ENCODE measurements at regions not wholly inside any gene's neighbourhood (a gene's known extent, or its start where the extent isn't known, plus 50 kb on each side); places are given as distances from the start of the nearest gene placed in this dataset.
A peak's percentile ranks its signal among the peaks of the same experiment; 100 is the strongest.

DNA sequence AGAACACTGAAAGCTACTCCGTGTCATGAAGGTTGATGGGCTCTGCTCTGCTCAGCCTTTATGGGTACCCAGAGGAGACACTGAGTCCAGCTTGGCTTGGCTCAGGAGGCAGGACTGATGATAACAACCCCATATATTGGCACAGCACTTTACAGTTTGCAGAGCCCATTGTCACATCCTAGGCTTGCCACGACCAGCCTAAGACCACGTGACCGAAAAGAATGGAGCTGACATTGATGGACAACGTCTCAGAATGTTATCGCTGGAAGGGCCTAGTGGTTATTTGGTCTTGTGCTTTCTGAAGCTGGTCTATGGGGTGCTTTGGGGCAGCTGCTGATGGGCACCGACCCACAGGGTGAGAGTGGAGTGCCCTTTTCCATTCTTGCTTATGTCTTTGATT is 72.9 kb upstream of the RUNX3 start:
- DNase-seq: no peak
- ATAC-seq: no peak

DNA sequence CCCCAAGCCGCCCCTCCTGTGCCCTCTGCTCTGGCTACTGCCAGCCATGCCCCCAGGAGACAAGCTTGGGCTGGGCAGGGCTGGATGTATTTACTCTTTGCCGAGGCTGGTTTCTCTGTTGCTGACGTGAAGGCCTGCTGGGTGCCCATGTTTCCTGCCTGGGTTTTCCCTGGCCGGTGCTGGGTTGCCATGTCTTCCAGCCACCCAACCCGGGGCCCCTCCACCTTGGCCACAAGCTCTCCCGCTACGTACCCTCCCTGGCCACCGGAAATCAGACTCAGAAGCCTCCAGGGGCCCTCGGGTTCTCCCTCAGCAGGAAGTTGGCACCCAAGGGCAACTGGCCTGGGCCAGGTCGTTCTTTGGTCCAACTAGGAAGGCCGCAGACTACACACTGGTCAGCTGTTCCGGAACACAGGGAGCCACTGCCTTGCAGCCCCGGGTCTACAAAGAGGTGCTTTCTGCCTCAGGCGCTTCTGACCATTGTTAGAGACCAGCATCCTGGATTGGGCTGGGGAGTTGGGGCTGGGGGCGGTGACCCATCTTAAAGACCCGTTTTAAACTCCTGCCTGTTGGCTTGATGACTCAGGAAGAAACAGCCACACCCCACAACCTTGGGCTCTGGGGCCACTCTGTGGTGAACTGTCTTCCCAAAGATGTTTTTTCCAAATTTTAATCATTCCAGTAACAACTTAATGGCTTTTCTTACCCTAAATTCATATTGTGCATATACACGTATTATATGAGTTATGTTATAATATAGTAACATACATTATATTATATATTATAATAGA is 71.2 kb upstream of the RUNX3 start:
- peak; percentile 3 for ATAC-seq
- peak; percentile 70 for DNase-seq

- ATAC-seq (no peak), DNase-seq (no peak)
Observed at GRCh38 chr1:24999906-25000305, 69.8 kb upstream of the RUNX3 start.

DNA sequence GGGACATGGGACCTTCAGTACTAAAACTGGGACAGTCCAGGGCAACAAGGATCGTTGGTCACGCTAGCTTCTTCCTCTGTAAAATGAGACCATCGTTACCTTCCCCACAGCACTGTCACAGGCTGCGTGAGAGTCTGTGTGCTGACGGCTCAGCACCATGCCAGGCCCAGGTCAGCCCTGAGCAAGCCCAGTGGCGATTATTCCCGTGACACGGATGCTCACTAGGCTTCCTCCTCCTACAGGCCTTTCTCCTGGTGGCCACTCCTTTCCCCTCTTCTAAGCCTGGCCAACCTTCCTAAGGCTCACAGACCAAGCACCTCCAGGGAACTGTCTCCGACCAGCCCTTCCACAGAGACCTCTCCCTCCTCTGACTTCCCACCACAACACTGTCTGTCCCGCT is 69.3 kb upstream of the RUNX3 start:
- DNase-seq (no peak), ATAC-seq (no peak)

GRCh38 chr1:24998563-24999245 is 68.6 kb upstream of the RUNX3 start:
- ATAC-seq (no peak), DNase-seq (no peak)

- DNase-seq: peak; percentile 86
- ATAC-seq: peak; percentile 79
Observed at GRCh38 chr1:24996983-24997893, 67.2 kb upstream of the RUNX3 start.

GRCh38 chr1:24996456-24996855 is 66.4 kb upstream of the RUNX3 start:
- ATAC-seq (no peak), DNase-seq (no peak)

DNA sequence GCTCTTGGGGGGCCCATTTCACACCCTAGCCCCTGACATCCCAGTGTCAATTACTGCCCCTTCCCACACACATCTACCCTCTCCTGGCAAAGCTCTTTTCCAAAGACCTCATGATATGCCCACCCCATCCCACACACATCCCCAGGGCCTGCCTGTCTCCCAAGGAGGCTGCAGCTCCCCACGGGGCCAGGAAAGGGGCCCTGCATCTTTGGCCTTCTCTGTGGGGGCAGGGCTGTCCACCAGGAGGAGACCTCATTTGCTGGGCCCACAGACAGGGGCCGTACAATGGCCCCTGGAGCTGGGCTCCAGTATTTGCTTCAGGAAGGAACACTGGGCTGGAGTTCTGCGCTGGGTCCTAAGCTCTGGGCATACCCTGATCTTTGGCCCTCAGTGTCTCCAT is 65.6 kb upstream of the RUNX3 start:
- ATAC-seq (no peak), DNase-seq (no peak)

- ATAC-seq (no peak), DNase-seq (no peak)
Observed at GRCh38 chr1:24995140-24995539, 65.1 kb upstream of the RUNX3 start.

- ATAC-seq (no peak), DNase-seq (no peak)
Observed at GRCh38 chr1:24993871-24994580, 64.0 kb upstream of the RUNX3 start.

GRCh38 chr1:24992761-24993211 is 62.7 kb upstream of the RUNX3 start:
- DNase-seq (no peak), ATAC-seq (no peak)

- ATAC-seq (no peak), DNase-seq (no peak)
Observed at GRCh38 chr1:24992124-24992760, 62.2 kb upstream of the RUNX3 start.

- ATAC-seq (peak; percentile 51), DNase-seq (peak; percentile 57)
Observed at GRCh38 chr1:24991697-24992096, 61.6 kb upstream of the RUNX3 start.

GRCh38 chr1:24990779-24991641 is 60.9 kb upstream of the RUNX3 start:
- peak; percentile 16 for ATAC-seq
- no peak for DNase-seq

DNA sequence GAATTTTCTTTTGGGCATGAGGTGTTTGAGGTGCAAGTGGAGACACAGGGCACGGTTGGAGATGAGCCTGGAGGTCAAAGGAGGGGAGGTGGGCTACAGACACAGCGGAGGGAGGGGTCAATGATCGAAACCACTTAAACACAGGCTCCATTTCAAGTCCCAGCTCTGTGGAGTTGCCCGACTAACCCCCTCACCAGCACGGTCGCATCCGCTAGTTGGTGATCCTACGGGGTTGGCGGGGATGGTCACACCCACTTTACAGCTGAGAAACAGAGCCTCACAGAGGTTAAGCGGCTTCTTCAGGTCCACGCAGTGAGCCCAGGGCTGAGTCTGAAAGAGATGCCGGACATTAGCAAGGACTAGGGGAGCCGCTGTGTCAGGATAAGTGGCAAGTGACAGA is 60.1 kb upstream of the RUNX3 start:
- DNase-seq (no peak), ATAC-seq (no peak)

DNA sequence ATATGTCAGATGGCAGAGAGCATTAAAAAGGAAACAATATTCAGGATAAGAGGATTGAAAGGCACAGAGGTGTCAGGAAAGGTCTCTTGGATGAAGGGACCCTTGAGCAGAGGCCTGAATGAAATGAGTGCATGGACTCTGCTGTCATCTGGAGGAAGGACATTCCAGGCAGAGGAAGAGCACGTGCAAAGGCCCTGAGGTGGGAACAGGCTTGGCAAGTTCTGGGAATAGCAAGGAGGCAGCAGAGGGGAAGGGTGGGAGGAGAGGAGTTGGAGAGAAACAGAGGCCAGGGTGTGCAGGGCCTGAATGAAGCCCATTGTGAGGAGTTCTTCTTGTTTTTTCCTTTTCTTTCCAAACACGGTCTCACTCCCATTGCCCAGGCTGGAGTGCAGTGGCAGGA is 59.0 kb upstream of the RUNX3 start:
- no peak for ATAC-seq
- no peak for DNase-seq

DNA sequence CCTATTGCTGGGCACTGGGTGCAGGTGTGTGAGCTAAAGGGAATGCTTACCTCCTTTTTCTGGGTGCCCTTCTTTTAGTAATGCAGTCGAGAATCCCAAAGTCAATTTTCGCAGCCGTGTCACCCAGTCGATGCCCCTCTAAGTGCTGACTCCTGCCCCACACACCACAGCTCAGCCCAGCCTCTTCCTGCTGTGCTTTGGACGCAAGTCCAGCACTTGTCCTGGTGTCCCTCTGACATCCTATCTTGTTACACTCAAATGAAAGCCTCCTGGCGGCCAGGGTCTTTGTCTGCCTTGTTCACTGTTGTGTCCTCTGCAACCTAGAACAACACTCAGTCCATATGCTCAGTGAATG is 58.5 kb upstream of the RUNX3 start:
- DNase-seq (no peak), ATAC-seq (no peak)

- peak; percentile 59 for DNase-seq
- peak; percentile 78 for ATAC-seq
Observed at GRCh38 chr1:24987875-24988557, 57.9 kb upstream of the RUNX3 start.

DNA sequence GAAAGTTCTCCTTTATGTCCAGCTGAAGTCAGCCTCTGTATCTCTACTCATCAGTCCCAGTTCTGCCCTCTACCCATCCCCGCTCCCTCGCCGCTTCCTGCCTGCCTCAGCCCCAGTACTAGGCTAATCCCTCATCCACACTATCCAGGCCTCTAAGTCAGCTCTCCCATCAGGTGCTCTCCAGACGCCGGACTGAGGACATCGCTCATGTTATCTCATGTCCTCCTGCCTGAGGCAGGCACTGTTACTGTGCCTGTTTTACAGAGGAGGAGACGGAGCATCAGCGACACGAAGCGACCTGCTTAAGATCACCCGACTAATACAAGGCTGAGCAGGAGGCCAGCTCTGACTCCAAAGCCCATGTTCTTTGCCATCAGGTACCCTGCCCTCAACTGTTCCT is 57.3 kb upstream of the RUNX3 start:
- ATAC-seq (no peak), DNase-seq (no peak)

- DNase-seq (no peak), ATAC-seq (no peak)
Observed at GRCh38 chr1:24986372-24986965, 56.4 kb upstream of the RUNX3 start.
